Transverse colon (tissue), 4 donors: ENCODE measurements at regions not wholly inside any gene's neighbourhood (a gene's known extent, or its start where the extent isn't known, plus 50 kb on each side); places are given as distances from the start of the nearest gene placed in this dataset.
"Not testable (repeated sequence)": the region's sequence is repeated elsewhere in the genome, so short reads cannot be mapped to it uniquely, and the experiment has no call there.

ENCODE experiments used
- DNase-seq: peaks from one replicate; pipeline ENCODE4 v3.0.0-alpha.2; 2019
- H3K27ac ChIP-seq, 4 donors: fragments of 200-600 bp; sonication (generic); 2 replicates each; pipeline ENCODE4 v1.5.1; 2016 to 2018; ENCODE audit warnings: inconsistent platforms in 4 of 4
- H3K27me3 ChIP-seq: fragments of 200-600 bp; sonication (generic); 2 replicates; pipeline ENCODE4 v1.5.1; 2017; ENCODE audit warnings: inconsistent platforms
- H3K36me3 ChIP-seq, 4 donors: fragments of 200-600 bp; sonication (generic); 2 replicates each; pipeline ENCODE4 v1.5.1; 2017 to 2019; ENCODE audit warnings: inconsistent platforms in 4 of 4
- H3K4me1 ChIP-seq, 4 donors: fragments of 200-600 bp; sonication (generic); 2 replicates each; pipeline ENCODE4 v1.5.1; 2017 to 2020; ENCODE audit warnings: inconsistent platforms in 4 of 4
- H3K4me3 ChIP-seq, 4 donors: fragments of 200-600 bp; sonication (generic); 1 replicate in 1 of 4; 2 replicates in 3 of 4; pipeline versions ENCODE4 v1.5.1 to v1.6.1; 2017 to 2019; ENCODE audit warnings: inconsistent platforms in 4 of 4
- H3K9me3 ChIP-seq, 2 donors: fragments of 200-600 bp; sonication (generic); 2 replicates each; pipeline ENCODE4 v1.5.1; 2017 to 2019; ENCODE audit warnings: inconsistent platforms in 2 of 2
- CTCF ChIP-seq, 5 experiments: fragments of 200-600 bp in 3 of 5; fragments of 450-650 bp in 2 of 5; sonication (generic) in 3 of 5; IDR thresholded peaks; 1 replicate in 2 of 5; 2 replicates in 3 of 5; pipeline ENCODE4 v1.5.1; 2016 to 2017; ENCODE audit warnings: antibody characterized with exemption in 5 of 5, inconsistent platforms in 3 of 5, mild to moderate bottlenecking in 2 of 5, moderate library complexity in 1 of 5
- EP300 ChIP-seq: sonication (generic); formaldehyde crosslinking; IDR thresholded peaks from one replicate; pipeline ENCODE4 v1.6.1; 2017; ENCODE audit warnings: antibody characterized with exemption, low read depth
- POLR2A ChIP-seq: fragments of 450-650 bp; IDR thresholded peaks from one replicate; pipeline ENCODE4 v1.6.1; 2016; ENCODE audit warnings: antibody characterized with exemption, mild to moderate bottlenecking, moderate library complexity
- POLR2AphosphoS5 ChIP-seq, 3 donors: sonication (generic); formaldehyde crosslinking; IDR thresholded peaks; one replicate each; pipeline ENCODE4 v1.6.1; 2016; ENCODE audit warnings: antibody characterized with exemption in 3 of 3
- WGBS, 2 donors: methylation state at CpG; one replicate each; pipeline ENCODE4 v1.1.5; 2018; ENCODE audit warnings: low coverage in 1 of 2; 5-methylcytosine and 5-hydroxymethylcytosine counted together
- in situ Hi-C, 4 donors: fragments of 200-750 bp; cut with MboI; loops; one replicate each; pipeline versions ENCODE4 v1.15.0 to v1.15.1; 2017; ENCODE audit warnings: low sequenced_read_pairs in 3 of 4, low pct_ligation_motif_present in 1 of 4, low pct_unique_long_range_greater_than_20kb in 1 of 4
- intact Hi-C: fragments of 100-400 bp; cut with DNase I; formaldehyde crosslinking; loops from one replicate; pipeline ENCODE4 v1.15.1; 2023; ENCODE audit warnings: low total_unique reads

DNA sequence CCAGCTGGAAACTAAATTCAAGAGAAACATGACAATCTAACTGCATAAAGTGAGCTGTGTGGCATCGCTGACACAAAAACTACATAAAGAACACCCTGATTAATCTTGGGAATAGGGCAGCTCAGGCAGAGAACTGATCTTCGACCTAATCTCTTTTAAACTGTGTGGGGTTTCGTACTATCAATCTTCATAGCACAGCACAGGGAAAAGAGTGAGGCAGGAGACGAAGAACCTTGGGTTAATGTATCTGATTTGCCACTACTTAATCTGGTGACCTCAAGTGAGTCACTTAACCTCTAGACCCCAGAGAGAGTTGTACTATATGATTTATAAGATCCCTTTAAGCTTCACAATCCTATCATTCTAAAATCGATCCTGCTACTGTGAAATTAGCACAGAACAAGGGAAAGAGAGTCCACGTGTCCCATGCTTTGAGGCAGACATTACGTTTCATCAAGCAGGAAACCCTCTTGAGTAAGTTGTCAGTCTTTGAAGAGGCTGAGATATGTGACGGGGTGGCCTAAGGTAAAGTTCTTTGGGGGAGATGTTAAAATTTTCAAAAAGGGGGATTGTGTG lies 519.7 kb downstream of the SOCS6 start:
- TF ChIP-seq EP300 (no peak), POLR2A (no peak), CTCF (IDR thresholded peaks at IDR 0.05) (no peak), POLR2AphosphoS5 (IDR thresholded peaks at IDR 0.05) (no peak)
- no peaks in the 10 kb centered on the region for H3K4me1 ChIP-seq
- in situ Hi-C loops (loop anchor here in 1 of 4 donors (25.0 kb wide), 1 partner anchor 104 kb away; no protein-coding TSS in a partner anchor), intact Hi-C loops (no loop called here)
- no peaks in the 10 kb centered on the region for H3K27me3 ChIP-seq
- DNase-seq: no peak
- no peaks in the 10 kb centered on the region for H3K36me3 ChIP-seq
- H3K4me3 ChIP-seq: no peak overlapping the region
- H3K27ac ChIP-seq: no peak overlapping the region
- WGBS, 2 donors: 61 to 65% methylated on average over 6 to 8 of the region's 8 CpGs
- no peaks in the 10 kb centered on the region for H3K9me3 ChIP-seq

GRCh38 chr18:70781860-70782453 lies 493.1 kb downstream of the SOCS6 start:
- Histone ChIP-seq H3K4me1 (no peaks in the 10 kb centered on the region), H3K9me3 (no peaks in the 10 kb centered on the region), H3K27ac (no peak overlapping the region), H3K36me3 (no peaks in the 10 kb centered on the region), H3K4me3 (no peak overlapping the region), H3K27me3 (no peaks in the 10 kb centered on the region)
- 0 to 8% methylated on average over 7 to 8 of the region's 8 CpGs for WGBS, 2 donors
- TF ChIP-seq CTCF (IDR thresholded peaks at IDR 0.05) (peak in 3 of 5 experiments; percentile 29 to 54 (median 43)), POLR2A (no peak)
- DNase-seq: peak; percentile 25
- in situ Hi-C loops (no loop called here), intact Hi-C loops (no loop called here)

GRCh38 chr18:70766254-70766653 lies 477.4 kb downstream of the SOCS6 start:
- H3K36me3 ChIP-seq, intact Hi-C loops, H3K27me3 ChIP-seq, H3K27ac ChIP-seq, H3K9me3 ChIP-seq, DNase-seq, H3K4me3 ChIP-seq, in situ Hi-C loops, H3K4me1 ChIP-seq: not testable (repeated sequence)
- WGBS, 2 donors: 82 to 92% methylated on average over 3 of the region's 3 CpGs

- Histone ChIP-seq H3K4me1 (no peaks in the 10 kb centered on the region), H3K9me3 (no peaks in the 10 kb centered on the region), H3K36me3 (no peaks in the 10 kb centered on the region), H3K27ac (no peak overlapping the region), H3K4me3 (no peak overlapping the region), H3K27me3 (no peaks in the 10 kb centered on the region)
- no peak for DNase-seq
- WGBS, 2 donors: 65 to 75% methylated on average over 4 of the region's 4 CpGs
- intact Hi-C loops (no loop called here), in situ Hi-C loops (no loop called here)
- no peak for TF ChIP-seq CTCF (IDR thresholded peaks at IDR 0.05)
- TF ChIP-seq POLR2A: no peak
- TF ChIP-seq EP300: no peak
- no peak for TF ChIP-seq POLR2AphosphoS5 (IDR thresholded peaks at IDR 0.05)
Measured at GRCh38 chr18:70762812-70763211, 474.0 kb downstream of the SOCS6 start.

DNA sequence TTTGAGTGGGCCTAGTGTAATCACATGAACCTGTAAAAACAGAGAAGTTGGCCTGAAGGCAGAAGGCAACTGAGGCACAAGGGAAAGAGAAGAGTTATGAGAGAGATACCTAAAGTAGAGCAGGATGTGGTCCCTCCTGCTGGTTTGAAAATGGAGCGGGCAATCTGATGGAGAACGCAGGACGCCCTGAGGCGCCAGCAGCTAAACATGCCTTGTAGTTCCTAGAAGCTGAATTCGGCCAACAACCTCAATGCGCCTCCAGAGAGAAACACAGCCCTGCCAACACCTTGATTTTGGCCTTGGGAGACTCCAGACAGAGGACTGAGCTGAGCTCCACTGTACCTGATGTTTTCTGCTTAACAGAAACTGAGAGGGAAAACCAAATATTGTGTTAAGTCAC lies 469.9 kb downstream of the SOCS6 start:
- H3K9me3 ChIP-seq: no peaks in the 10 kb centered on the region
- no peaks in the 10 kb centered on the region for H3K4me1 ChIP-seq
- in situ Hi-C loops: no loop called here
- 82% methylated on average over 6 of the region's 6 CpGs; no CpG with 5 or more reads in 1 of the 2 donors for WGBS, 2 donors
- no peak for TF ChIP-seq CTCF (IDR thresholded peaks at IDR 0.05)
- TF ChIP-seq POLR2AphosphoS5 (IDR thresholded peaks at IDR 0.05): no peak
- no peak for TF ChIP-seq POLR2A
- TF ChIP-seq EP300: no peak
- intact Hi-C loops: no loop called here
- no peaks in the 10 kb centered on the region for H3K27me3 ChIP-seq
- H3K27ac ChIP-seq: no peak overlapping the region
- DNase-seq: no peak
- H3K36me3 ChIP-seq: no peaks in the 10 kb centered on the region
- H3K4me3 ChIP-seq: no peak overlapping the region
